Adrenal gland (tissue), 9 donors: ENCODE measurements at regions not wholly inside any gene's neighbourhood (a gene's known extent, or its start where the extent isn't known, plus 50 kb on each side); places are given as distances from the start of the nearest gene placed in this dataset.

Source experiments
- DNase-seq, 7 donors: peaks; one replicate each; pipeline ENCODE4 v3.0.0-alpha.2; 2019 to 2020
- H3K27ac ChIP-seq, 5 donors: fragments of 200-600 bp; sonication (generic) in 4 of 5; 1 replicate in 3 of 5; 2 replicates in 2 of 5; pipeline versions ENCODE4 v1.5.1 to v1.8.0; 2016 to 2020; ENCODE audit warnings: mild to moderate bottlenecking in 1 of 5
- H3K27me3 ChIP-seq: fragments of 200-600 bp; 2 replicates; pipeline ENCODE4 v1.8.0; 2021
- H3K36me3 ChIP-seq, 2 donors: fragments of 200-600 bp; replicated peaks in 1 of 2; 1 replicate in 1 of 2; 2 replicates in 1 of 2; pipeline versions ENCODE4 v1.5.1 to v1.8.0; 2018 to 2022
- H3K4me1 ChIP-seq, 2 donors: fragments of 200-600 bp; replicated peaks in 1 of 2; 1 replicate in 1 of 2; 2 replicates in 1 of 2; pipeline versions ENCODE4 v1.5.1 to v1.8.0; 2018 to 2021
- H3K4me3 ChIP-seq, 4 donors: fragments of 200-600 bp; sonication (generic) in 3 of 4; one replicate each; pipeline ENCODE4 v1.5.1; 2016 to 2018
- H3K9me3 ChIP-seq, 3 donors: fragments of 200-600 bp; sonication (generic) in 1 of 3; replicated peaks in 1 of 3; 1 replicate in 2 of 3; 2 replicates in 1 of 3; pipeline versions ENCODE4 v1.5.1 to v1.8.0; 2016 to 2021
- POLR2A ChIP-seq, 2 donors: fragments of 450-650 bp; IDR thresholded peaks; one replicate each; pipeline ENCODE4 v1.6.1; 2017; ENCODE audit warnings: antibody characterized with exemption in 2 of 2, mild to moderate bottlenecking in 2 of 2, moderate library complexity in 1 of 2
- WGBS, 4 donors: extraction: QIAGEN DNeasy Blood & Tissue Kit in 2 of 4; methylation state at CpG; one replicate each; pipeline versions ENCODE4 v1.1.5 to v1.1.7; 2013 to 2017; 5-methylcytosine and 5-hydroxymethylcytosine counted together
- intact Hi-C, 2 donors: fragments of 100-400 bp; cut with DNase I; formaldehyde crosslinking; loops; one replicate each; pipeline versions ENCODE4 v1.14.1 to v1.15.0; 2022 to 2023
- TF ChIP-seq, protein P1 (sequence below), 6 experiments: fragments of 450-650 bp in 4 of 6; fragments of 200-600 bp in 2 of 6; sonication (generic) in 1 of 6; IDR thresholded peaks; 1 replicate in 5 of 6; 2 replicates in 1 of 6; pipeline versions ENCODE4 v1.5.1 to v1.8.0; 2016 to 2021; ENCODE audit warnings: antibody characterized with exemption in 6 of 6, mild to moderate bottlenecking in 2 of 6, moderate library complexity in 1 of 6
- donor health status: healthy with polysubstance abuse.
- donor health status: Bipolar disorder and iron deficiency.
- donor health status: DM: yes; HTN: yes; CAD: no.
- donor health status: DM: no; HTN: no; CAD: no.
- donor health status: DM: no; HTN: no; CAD: no.

DNA sequence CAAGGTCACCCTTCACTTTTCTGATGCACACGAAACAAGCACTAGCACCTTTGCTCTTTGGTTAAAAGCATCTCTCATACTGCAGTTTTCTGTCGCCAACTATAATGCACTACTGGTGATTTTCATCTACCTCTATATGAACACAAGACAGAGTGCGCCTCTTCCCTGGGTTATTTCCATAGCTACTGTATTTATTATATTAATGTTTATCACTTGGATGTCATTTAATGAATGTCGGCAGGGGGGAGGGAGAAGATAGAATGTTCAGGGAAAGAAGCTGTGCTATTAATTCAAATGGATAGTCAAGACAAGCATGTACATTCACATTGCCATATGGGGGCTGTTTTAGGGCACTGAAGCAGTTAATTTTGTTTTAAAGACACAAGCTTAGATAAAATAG, 174.1 kb upstream of the SAMSN1 start:
- no peaks in the 10 kb centered on the region for H3K36me3 ChIP-seq
- intact Hi-C loops = loop anchor here in 1 of 2 donors (10.0 kb wide), 1 partner anchor 305 kb away; no protein-coding TSS in a partner anchor
- no peaks in the 10 kb centered on the region for H3K27me3 ChIP-seq
- WGBS, 4 donors = 41 to 79% (median 59%) methylated on average over 4 of the region's 4 CpGs
- no peaks in the 10 kb centered on the region for H3K9me3 ChIP-seq
- no peak overlapping the region for H3K4me3 ChIP-seq
- DNase-seq = no peak
- TF ChIP-seq, protein P1, sequence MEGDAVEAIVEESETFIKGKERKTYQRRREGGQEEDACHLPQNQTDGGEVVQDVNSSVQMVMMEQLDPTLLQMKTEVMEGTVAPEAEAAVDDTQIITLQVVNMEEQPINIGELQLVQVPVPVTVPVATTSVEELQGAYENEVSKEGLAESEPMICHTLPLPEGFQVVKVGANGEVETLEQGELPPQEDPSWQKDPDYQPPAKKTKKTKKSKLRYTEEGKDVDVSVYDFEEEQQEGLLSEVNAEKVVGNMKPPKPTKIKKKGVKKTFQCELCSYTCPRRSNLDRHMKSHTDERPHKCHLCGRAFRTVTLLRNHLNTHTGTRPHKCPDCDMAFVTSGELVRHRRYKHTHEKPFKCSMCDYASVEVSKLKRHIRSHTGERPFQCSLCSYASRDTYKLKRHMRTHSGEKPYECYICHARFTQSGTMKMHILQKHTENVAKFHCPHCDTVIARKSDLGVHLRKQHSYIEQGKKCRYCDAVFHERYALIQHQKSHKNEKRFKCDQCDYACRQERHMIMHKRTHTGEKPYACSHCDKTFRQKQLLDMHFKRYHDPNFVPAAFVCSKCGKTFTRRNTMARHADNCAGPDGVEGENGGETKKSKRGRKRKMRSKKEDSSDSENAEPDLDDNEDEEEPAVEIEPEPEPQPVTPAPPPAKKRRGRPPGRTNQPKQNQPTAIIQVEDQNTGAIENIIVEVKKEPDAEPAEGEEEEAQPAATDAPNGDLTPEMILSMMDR (IDR thresholded peaks at IDR 0.05) = no peak
- TF ChIP-seq POLR2A (IDR thresholded peaks at IDR 0.05) = no peak
- no peaks in the 10 kb centered on the region for H3K4me1 ChIP-seq
- H3K27ac ChIP-seq = no peak overlapping the region

DNA sequence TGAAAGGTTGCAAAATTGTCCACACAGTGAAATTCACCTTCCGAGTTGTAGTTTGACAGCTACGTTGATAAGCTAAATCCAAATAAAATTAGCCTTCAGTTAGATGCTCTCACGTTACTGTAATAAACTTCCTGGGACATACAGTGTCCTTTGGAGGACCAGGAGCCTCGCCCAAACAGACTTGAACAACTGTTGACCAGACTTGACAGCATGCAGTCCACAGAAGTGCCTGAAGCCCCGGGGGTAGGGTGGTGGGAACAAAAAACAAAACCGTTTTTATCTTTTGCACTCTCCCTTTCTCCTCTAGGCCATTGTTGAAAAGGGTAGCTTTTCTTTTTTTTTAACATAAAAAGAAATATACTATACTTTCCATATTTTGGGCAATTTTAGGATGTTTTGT, 172.8 kb upstream of the SAMSN1 start:
- intact Hi-C loops = no loop called here
- 55 to 68% (median 62%) methylated on average over 6 of the region's 6 CpGs for WGBS, 4 donors
- Histone ChIP-seq H3K36me3 (no peaks in the 10 kb centered on the region), H3K4me1 (no peaks in the 10 kb centered on the region), H3K27me3 (no peaks in the 10 kb centered on the region), H3K4me3 (no peak overlapping the region), H3K27ac (no peak overlapping the region), H3K9me3 (no peaks in the 10 kb centered on the region)
- no peak for DNase-seq
- TF ChIP-seq POLR2A (IDR thresholded peaks at IDR 0.05) = no peak
- TF ChIP-seq, protein P1 (IDR thresholded peaks at IDR 0.05) = no peak

DNA sequence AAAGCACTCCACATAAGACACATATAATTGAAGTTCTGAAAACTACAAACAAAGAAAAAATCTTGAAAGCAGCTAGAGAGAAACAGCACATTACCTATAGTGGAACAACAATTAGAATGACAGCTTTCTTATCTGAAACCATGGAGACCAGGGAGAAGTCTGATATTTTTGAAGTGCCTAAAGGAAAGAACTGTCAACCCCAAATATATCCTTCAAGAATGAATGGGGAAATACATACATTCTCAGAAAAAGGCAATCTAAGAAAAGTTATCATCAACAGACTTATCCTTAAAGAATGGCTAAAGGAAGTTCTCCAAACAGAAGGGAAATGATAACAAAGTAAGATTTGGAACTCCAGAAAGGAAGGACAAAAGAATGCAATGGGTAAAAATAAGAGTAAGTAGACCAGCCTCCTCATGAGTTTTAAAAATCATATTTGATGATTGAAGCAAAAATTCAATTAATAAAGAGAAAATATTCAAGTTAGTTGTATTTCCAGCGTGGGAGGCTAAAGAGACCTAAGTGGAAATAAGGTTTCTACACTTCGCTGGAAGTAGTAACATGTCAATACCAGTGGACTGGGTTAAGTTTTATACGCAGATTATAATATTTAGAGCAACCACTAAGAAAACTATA, 170.8 kb upstream of the SAMSN1 start:
- Histone ChIP-seq H3K27me3 (no peaks in the 10 kb centered on the region), H3K4me1 (no peaks in the 10 kb centered on the region), H3K9me3 (no peaks in the 10 kb centered on the region), H3K27ac (no peak overlapping the region), H3K4me3 (no peak overlapping the region), H3K36me3 (no peaks in the 10 kb centered on the region)
- intact Hi-C loops = no loop called here
- no peak for TF ChIP-seq POLR2A (IDR thresholded peaks at IDR 0.05)
- TF ChIP-seq, protein P1 (IDR thresholded peaks at IDR 0.05) = no peak
- no peak for DNase-seq
- 57 to 92% (median 84%) methylated on average over 3 of the region's 3 CpGs for WGBS, 4 donors

DNA sequence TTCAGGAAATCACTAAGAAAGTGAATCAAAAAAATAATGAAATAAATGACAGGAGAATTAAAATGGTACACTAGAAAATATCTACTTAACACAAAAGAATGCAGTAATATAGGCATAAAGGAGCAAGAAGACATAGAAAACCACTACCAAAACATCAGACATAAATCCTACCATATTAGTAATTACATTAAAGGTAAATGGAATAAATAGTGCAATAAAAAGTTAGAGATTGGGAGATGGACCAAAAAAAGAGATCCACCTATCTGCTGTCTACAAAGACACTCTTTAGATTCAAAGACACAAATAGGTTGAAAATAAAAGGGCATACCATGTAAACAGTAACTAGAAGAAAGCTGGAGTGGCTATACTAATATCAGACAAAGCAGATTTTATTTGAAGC, 167.0 kb upstream of the SAMSN1 start:
- H3K4me1 ChIP-seq = no peaks in the 10 kb centered on the region
- H3K4me3 ChIP-seq = no peak overlapping the region
- no peaks in the 10 kb centered on the region for H3K27me3 ChIP-seq
- DNase-seq = no peak
- intact Hi-C loops = no loop called here
- no peaks in the 10 kb centered on the region for H3K9me3 ChIP-seq
- H3K27ac ChIP-seq = no peak overlapping the region
- H3K36me3 ChIP-seq = no peaks in the 10 kb centered on the region
- no peak for TF ChIP-seq POLR2A (IDR thresholded peaks at IDR 0.05)
- TF ChIP-seq, protein P1 (IDR thresholded peaks at IDR 0.05) = no peak
